Adrenal gland (tissue), 5 donors: ENCODE measurements at regions not wholly inside any gene's neighbourhood (a gene's known extent, or its start where the extent isn't known, plus 50 kb on each side); places are given as distances from the start of the nearest gene placed in this dataset.

Source experiments
- CTCF ChIP-seq, 6 experiments: fragments of 450-650 bp in 4 of 6; fragments of 200-600 bp in 2 of 6; sonication (generic) in 1 of 6; IDR thresholded peaks; 1 replicate in 5 of 6; 2 replicates in 1 of 6; pipeline versions ENCODE4 v1.5.1 to v1.8.0; 2016 to 2021; ENCODE audit warnings: antibody characterized with exemption in 6 of 6, mild to moderate bottlenecking in 2 of 6, moderate library complexity in 1 of 6
- POLR2A ChIP-seq, 2 donors: fragments of 450-650 bp; IDR thresholded peaks; one replicate each; pipeline ENCODE4 v1.6.1; 2017; ENCODE audit warnings: antibody characterized with exemption in 2 of 2, mild to moderate bottlenecking in 2 of 2, moderate library complexity in 1 of 2
- donor health status: DM: no; HTN: no; CAD: no.

- TF ChIP-seq CTCF (IDR thresholded peaks at IDR 0.05) = no peak
- TF ChIP-seq POLR2A (IDR thresholded peaks at IDR 0.05) = no peak
These were observed 160.0 kb downstream of the EDEM1 start for GRCh38 chr3:5347486-5347885.
